ENCODE measurements at regions not wholly inside any gene's neighbourhood (a gene's known extent, or its start where the extent isn't known, plus 50 kb on each side); places are given as distances from the start of the nearest gene placed in this dataset.

DNA sequence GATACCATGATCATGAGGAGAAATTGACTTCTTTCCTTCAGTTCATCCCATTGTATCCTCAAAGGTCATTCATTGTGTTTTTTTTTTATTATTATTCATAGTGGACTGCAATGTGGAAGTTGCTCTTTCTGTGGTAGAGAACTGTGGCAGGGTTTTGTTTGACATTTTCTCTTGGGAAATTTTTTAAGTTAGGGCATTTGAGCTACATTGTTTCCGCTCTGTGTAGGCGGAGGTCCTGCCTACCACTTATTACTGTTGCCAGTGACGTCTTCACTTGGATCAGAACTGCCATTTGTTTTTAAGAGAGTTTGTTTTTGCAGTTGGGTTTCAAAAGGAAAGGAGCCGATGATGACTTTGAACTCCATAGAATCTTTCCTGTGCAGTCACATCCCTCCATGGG is 287.4 kb upstream of the FMN2 start:
- no peak for DNase-seq

- DNase-seq = no peak
Observed at GRCh38 chr1:239805042-239805441, 286.6 kb upstream of the FMN2 start.

DNA sequence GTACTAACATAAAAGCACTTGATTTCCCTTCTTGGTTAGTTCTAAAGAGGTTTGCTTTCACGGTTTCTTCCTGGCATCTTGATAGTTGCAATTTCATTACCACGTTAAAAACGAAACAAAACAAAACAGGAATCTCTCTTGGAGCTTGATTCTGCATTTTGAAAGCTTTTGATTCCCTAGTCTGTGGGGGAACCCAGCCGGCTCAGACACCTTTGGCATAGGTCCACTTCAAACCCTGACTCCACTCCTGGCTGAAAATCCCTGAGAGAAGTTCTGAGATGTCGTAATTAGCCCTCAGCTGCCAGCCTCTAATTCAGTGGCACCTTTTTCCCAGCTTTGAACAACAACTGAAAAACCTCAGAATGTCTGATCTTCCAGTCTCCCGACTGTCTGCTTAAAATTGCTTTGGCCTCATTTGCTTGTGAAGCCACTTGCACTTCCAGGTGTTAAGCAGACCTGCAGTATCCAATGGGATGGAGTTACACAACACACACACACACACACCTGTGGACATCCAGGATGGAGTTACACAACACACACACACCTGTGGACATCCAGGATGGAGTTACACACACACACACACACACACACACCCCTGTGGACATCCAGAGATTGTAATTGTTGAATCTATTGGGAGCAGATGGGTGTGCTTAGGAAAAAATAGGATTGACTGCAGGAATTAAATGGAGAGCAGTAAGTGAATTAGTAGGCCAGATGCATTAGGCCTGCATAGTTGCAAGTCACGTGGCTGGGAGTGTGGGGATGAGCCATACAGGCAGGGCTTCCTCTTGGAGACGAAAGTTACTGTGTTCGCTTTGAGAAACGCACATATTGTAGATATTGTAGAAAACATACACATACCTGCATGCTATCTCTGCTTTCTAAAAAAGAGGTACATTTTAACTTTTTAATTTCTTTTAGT is 285.6 kb upstream of the FMN2 start:
- DNase-seq = no peak

DNA sequence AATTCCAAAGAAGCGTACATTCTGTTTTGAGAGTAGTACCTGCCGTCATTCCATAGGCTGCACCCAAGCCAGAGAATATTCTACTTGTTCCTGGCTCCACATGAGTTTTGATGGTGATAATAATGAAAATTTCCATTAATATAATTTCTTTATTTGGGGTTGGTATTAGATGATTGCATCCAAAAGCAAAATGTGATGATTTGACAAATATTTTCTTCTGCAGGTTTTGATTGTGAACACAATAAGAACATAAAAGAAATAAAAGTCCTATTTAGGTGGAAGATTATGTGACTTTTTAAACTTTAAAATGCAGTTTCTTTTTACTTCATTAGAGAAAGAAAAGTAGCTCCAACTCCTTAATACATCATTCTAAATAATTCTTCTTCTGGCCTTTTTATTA is 284.8 kb upstream of the FMN2 start:
- no peak for DNase-seq

DNA sequence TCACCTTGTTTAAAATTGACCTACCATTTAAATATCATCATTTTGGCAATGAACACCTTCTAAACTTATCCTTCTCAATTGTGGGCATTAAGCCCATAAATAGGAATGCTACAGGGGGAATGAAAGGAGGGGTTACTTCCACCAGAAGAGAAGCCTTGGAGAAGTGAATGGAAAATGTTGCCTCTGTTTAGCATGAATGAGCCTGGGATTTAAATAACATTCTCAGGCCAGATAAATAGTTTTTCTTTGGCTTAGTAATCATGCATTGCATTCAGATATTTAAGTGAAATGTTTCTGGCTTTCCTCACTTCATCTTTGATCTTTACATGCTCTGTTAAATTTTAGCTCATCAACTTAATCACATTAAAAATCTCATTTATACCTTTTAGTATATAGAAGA is 284.3 kb upstream of the FMN2 start:
- DNase-seq = no peak

DNA sequence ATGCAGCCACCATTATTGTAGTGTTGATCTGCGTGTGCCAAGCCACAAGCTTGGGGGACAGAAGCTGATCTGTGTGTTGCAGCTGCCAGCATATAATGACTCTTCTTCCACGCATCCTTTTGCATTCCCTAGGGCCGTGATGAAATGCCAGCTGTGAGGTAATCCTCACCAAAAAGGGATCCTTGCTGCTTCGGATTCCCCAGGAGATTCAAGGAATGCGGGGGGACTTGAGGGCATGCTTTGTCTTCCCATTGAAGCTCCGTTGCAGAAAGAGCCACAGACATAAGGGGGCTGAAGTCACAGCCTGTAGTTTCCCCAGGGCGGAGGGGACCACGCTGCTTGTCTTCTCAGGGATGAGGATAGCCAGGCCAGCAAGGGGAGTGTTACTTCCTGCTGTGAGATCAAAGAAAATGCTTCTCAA is 281.6 kb upstream of the FMN2 start:
- DNase-seq = no peak

DNA sequence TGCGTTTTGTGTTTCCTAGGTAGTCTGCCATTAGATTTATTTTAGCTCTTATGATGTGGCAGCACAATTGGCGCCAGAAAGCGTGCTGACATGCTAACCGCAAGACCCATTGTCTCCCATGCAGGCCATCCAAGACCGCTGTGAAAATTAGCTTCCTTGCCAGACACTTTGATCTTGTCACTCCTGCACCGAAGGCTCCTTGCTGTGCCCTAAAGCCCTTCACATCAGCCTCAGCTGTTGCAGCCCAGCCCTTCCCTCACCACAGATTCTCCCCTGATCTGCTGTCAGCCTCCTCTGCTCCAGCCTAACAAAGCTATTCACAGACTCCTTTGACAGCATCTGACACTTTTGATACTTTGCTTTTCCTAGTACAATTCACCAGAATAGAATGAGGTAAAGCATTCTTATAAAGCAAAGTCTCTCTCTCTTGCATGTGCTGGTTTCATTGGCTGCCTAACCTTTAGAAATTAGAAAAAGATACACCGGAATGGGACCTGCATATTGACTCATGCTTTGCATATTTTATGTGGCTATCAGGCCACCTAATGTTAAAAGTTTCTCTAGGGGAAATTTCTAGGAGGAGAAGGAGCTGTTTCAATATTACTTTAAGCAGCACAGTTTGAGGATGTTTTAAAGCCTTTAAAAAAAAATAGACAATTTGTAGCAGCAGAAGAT is 280.3 kb upstream of the FMN2 start:
- DNase-seq = peak; percentile 15

- no peak for DNase-seq
Observed at GRCh38 chr1:239812580-239812979, 279.1 kb upstream of the FMN2 start.

GRCh38 chr1:239814306-239814881 is 277.3 kb upstream of the FMN2 start:
- DNase-seq = peak; percentile 23

DNA sequence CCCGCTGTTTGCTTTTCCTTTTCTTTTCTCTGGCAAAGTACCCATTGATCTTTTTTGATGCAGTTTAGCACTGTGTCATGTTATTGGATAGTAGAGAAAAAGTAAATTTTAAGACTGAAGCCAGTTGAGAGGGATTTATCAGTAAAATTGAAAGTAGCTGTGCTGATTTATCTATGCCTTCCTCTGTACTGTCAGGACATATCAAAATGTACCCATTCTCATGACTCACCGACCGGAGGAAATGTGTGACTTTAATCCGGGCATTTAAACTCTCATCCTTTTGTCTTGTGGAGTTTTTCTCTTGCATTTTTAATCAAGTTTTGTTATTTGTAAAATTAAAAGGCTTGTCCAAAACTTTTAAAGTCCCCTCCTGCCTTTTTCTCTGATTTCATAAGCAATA is 276.6 kb upstream of the FMN2 start:
- DNase-seq = no peak

DNA sequence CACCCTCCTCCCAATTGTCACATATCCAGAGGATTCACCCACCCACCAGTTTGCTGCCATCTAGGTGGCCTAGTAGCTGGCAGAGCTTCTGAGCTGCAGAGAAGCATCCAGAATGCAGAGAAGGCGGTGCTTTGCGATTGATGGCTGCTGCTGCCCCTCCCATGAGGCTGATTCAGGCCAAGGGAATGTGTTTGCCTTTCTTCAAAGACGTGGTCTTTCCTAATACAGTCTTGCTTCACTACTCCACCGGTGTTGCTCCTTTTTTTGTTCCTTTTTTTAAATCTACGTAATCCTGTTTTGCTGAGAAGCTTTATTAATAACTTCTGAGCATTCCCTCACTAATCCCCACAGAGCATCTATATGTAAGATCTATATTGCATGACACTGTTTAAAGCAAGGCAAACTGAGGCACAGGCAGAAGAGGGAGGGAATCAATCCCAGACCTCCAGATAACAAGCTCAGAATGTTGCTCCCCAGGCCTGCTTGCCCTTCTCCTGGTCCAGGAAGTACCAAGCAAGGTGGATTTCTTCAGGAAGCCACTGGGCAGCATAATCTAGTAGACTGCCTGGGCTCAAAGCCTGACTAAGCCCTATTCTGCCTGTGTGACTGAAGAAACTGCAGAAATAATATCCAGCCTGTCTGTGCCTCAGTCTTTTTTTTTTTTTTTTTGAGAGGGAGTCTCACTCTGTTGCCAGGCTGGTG is 275.5 kb upstream of the FMN2 start:
- no peak for DNase-seq

DNA sequence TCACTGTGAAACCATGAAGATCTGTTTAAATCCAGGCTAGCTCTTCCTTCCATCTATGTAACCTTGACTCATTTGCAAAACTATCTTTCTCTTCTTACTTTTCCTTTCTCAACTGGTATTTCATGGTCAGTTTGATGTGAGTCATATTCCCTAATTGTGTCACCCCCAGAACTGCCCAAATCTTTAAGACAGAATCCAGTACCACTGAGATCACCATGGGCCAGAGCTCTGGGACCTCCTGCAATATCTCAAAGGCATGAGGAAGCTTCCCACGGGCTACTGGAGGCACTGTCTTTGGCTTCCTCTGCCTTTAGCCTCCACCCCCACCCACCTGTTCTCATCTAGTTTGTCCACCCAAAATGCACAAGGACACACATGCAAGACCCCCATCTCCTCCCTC is 274.4 kb upstream of the FMN2 start:
- no peak for DNase-seq

DNA sequence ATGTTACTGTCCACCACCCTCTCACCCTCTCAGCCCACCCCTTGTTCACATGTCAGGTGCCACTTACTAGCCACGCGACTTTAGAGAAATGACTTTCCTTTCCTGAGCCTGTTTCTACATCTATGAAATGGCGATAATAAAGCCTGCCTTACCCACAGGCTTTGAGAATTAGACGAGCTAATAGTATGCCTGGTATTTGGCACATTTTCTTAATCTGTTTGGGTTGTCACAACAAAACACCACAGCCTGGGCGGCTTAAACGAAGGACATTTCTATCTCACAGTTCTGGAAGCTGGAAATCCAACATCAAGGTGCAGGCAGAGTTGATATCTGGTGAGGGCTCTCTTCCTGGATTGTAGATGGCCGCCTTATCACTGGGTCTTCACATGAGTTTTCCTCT is 273.9 kb upstream of the FMN2 start:
- no peak for DNase-seq

- DNase-seq = peak; percentile 10
Observed at GRCh38 chr1:239819096-239819495, 272.6 kb upstream of the FMN2 start.

- DNase-seq = no peak
Observed at GRCh38 chr1:239819756-239820250, 271.9 kb upstream of the FMN2 start.

GRCh38 chr1:239823852-239824251 is 267.8 kb upstream of the FMN2 start:
- no peak for DNase-seq

- DNase-seq = no peak
Observed at GRCh38 chr1:239826211-239826610, 265.5 kb upstream of the FMN2 start.

- no peak for DNase-seq
Observed at GRCh38 chr1:239826736-239827135, 264.9 kb upstream of the FMN2 start.

DNA sequence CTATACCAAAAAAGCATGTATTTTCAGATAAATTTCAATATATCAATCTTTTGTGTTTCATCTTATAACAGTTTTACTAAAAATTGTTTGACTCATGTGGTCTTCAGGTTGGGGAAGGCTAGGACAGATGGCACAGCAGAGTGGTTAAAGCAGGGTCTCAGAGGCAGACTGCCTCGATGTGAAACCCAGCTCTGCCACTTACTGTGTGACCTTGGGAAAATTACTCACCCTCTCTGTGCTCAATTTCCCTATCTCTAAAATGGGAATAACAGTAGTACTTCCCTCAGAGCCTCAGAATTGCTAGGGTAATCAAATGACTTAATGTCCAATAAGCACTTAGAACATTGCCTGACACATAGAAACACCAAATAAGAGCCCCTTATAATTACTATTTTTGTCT is 262.1 kb upstream of the FMN2 start:
- DNase-seq = no peak

DNA sequence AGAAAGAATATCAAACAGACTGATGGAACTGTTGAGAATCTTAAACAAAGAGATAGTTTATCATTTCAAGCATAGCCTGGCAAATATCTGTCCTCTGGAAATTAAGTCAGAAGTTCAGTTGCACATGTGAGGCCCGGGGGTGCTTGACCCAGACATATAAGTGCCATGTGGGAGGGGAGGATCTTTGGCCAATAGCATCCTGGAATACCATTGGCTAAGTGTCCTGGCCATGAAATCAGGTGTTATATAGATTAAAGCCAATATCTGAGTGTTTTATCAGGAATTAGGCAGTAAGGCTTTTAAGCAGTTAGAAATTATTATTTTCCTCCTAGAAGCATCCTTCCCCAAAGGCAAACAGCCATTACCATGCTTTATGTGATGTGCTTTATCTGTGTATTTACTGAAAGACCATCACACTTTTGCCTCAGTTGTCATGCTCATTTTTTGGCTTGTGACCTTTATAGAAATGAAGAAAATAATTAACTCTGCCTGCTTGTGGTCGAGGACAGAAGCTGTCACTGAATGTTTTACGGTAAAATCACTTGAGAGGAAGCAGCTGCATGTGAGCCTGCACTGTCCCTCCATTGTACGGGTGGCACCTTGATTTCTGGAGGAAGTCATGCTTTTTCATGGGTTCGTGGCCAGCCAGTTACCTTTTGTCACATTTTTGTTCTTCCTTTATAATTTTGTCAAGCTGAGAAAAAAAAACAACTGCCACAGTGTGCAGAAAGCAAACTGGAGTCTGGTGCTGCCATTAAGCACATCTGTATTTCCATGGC is 259.9 kb upstream of the FMN2 start:
- no peak for DNase-seq

- DNase-seq = no peak
Observed at GRCh38 chr1:239833723-239834122, 258.0 kb upstream of the FMN2 start.

GRCh38 chr1:239835946-239836440 is 255.7 kb upstream of the FMN2 start:
- no peak for DNase-seq

All from CD4-positive, alpha-beta T cell treated with Interleukin-17A for 4 hours (primary cell).